ENCODE measurements at regions not wholly inside any gene's neighbourhood (a gene's known extent, or its start where the extent isn't known, plus 50 kb on each side); places are given as distances from the start of the nearest gene placed in this dataset.

DNA sequence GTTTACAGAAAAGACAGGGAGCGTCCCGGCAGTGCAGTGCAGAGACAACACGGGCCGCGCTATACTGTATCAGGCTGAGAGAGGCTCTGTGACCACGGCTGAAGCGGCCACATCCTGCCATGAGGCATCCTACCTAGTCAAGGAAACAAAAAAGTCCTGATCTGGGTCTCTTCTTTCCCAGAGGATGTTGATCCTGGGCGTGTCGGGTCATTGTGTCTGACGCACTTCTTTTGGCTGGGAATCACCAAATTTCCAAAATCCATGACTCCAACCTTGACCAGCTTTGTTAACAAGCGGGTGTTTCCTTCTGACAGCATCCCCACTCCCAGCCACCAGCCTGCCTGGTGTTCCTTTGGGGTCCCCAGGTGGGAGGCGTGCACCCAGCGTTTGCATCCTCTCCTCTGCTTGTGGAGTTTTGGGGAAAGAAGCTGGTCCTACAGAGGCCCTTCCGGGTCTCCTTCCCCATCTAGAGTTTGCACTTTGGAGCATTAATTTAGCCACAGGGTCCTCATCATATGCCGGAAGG lies 91.4 kb upstream of the RAI14 start:
- H3K4me3 Mint-ChIP-seq: no peak overlapping the region
- POLR2A ChIA-PET: no interaction called here

GRCh38 chr5:34570143-34570542 lies 86.0 kb upstream of the RAI14 start:
- POLR2A ChIA-PET: no interaction called here
- peaks cover 0 to 11% (median 5%) of the 10 kb centered on the region in 5 donors for H3K27me3 Mint-ChIP-seq
- DNase-seq (no peak), ATAC-seq (no peak)
- no peak overlapping the region for H3K4me3 Mint-ChIP-seq
- H3K27ac Mint-ChIP-seq: no peak overlapping the region
- H3K9me3 Mint-ChIP-seq: no peaks in the 10 kb centered on the region
- H3K4me1 Mint-ChIP-seq: no peaks in the 10 kb centered on the region
- H3K36me3 Mint-ChIP-seq: no peaks in the 10 kb centered on the region

More for the DNA sequence above, 91.4 kb upstream of the RAI14 start:
- Mint-ChIP-seq H3K27ac (no peak overlapping the region), H3K36me3 (no peaks in the 10 kb centered on the region), H3K4me1 (no peaks in the 10 kb centered on the region), H3K27me3 (peaks cover 0 to 6% (median 0%) of the 10 kb centered on the region in 5 donors), H3K9me3 (no peaks in the 10 kb centered on the region)
- DNase-seq (no peak), ATAC-seq (no peak)

DNA sequence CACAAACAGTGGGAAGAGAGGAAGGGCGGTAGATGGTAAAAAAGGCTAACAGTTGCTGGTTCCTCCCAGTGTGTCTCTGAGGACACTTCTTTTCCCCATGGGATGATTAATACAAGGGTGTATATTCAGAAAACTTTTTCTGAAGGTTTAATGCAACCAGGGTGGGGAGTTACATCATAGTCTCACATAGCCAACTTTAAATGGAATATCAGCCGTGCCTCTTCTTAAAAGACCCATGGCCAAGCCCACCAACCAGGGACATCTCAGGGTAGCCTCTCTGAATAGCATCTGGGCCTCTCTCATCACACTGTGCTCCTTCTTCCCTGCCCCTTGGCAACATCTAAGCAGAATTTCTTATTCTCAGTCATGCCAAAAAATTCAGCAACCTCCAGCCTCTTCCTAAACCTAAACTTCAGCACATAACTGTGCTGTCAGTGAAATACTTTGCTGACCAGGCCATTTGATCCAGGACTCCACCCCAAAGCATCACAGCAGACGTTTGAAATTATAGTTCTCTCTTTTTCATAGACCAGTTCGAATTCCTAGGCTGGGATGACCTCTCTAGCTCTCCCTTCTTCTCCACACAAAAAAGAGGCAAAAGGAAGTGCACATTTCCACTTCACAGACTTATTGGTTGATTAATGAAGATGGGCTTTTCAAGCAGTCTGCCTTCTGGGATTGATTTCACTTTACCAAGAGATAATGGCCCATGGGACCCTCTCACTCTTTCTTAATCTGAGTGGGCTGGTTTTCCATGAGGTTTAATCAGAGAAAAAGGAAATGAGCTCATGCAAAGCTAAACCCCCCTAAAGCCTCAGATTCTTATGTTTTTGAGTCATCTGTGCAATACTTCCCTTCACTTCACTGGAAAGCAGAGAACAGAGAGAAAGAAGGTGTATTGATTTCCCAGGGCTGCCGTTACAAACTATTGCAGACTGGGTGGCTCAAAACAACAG lies 85.1 kb upstream of the RAI14 start:
- DNase-seq (no peak), ATAC-seq (no peak)
- POLR2A ChIA-PET: no interaction called here
- Mint-ChIP-seq H3K36me3 (no peaks in the 10 kb centered on the region), H3K4me3 (no peak overlapping the region), H3K4me1 (no peaks in the 10 kb centered on the region), H3K27me3 (peaks cover 0 to 11% (median 5%) of the 10 kb centered on the region in 5 donors), H3K27ac (peak overlapping the region in 1 of 10 donors; percentile 79), H3K9me3 (no peaks in the 10 kb centered on the region)

- DNase-seq: no peak
- POLR2A ChIA-PET: no interaction called here
- H3K9me3 Mint-ChIP-seq: no peaks in the 10 kb centered on the region
- no peaks in the 10 kb centered on the region for H3K4me1 Mint-ChIP-seq
- H3K36me3 Mint-ChIP-seq: no peaks in the 10 kb centered on the region
- H3K27ac Mint-ChIP-seq: no peak overlapping the region
- ATAC-seq: no peak
- no peak overlapping the region for H3K4me3 Mint-ChIP-seq
- peaks cover 0 to 11% (median 5%) of the 10 kb centered on the region in 5 donors for H3K27me3 Mint-ChIP-seq
These were observed 84.5 kb upstream of the RAI14 start for GRCh38 chr5:34571677-34572041.

DNA sequence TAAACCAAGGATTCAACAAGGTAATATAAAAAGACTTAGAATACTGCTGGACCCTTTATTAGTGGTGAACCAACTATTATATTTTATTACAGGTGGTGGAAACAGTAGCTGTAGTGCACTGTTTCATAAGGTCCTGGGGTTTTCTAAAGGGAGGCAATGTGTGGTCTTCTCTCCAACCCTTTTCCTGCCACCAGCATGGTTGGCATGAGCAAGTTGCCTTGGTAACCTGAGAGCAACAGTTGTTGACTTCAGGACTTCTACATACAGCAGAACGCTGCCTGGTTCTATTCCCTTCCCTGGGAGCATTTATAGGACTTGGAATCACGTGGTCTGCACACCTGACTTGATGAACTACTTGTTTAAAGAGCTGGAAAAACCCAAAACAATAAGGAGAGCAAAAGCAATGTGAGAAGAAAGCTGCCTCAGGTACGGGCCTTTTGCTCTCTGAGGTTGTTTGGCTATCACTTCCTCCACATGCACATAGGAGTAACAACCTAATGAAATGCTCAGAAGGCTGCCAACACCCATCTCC lies 81.1 kb upstream of the RAI14 start:
- Mint-ChIP-seq H3K27me3 (peaks cover 0 to 11% (median 6%) of the 10 kb centered on the region in 5 donors), H3K9me3 (peaks cover 0 to 10% (median 0%) of the 10 kb centered on the region in 9 donors), H3K4me1 (no peaks in the 10 kb centered on the region), H3K4me3 (no peak overlapping the region), H3K36me3 (no peaks in the 10 kb centered on the region), H3K27ac (no peak overlapping the region)
- DNase-seq (no peak), ATAC-seq (no peak)
- POLR2A ChIA-PET: no interaction called here

DNA sequence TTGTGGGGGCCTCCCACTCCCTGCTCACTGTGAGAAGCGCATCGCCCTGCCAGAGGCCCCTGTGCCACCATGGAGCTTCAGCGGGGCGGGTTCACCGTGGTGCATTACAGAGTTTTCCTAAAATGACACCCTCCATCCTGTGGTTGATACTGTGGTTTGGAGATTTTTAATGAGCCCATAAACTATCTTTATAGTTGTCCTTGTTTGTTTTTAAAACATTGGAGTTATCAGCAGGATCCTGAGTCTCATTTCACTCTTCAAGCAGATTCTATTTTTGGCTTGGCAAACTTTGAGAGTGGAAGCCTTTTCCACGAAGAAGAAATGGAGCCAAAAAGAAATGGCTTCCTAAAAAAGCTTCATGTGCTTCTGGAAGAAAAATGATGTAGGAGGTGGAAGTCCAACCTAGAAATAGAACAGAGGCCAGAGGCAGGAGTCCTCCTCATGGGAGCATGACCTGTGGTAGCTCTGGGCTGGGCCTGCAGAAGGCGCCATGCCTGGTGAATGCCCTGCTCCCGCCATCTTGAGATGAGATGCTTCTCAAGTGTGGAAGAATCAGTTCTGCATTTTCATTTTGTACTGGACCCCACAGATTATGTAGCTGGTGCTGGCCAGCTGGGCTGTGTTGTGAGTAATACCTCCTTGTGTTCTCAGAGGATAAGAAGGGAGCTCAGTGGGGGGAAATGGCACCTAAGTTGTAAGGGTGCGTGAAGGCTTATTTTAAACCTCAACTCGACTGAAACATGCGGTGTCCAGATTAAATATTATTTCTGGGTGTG lies 79.0 kb upstream of the RAI14 start:
- no peak for ATAC-seq
- H3K4me1 Mint-ChIP-seq: no peaks in the 10 kb centered on the region
- POLR2A ChIA-PET: no interaction called here

DNA sequence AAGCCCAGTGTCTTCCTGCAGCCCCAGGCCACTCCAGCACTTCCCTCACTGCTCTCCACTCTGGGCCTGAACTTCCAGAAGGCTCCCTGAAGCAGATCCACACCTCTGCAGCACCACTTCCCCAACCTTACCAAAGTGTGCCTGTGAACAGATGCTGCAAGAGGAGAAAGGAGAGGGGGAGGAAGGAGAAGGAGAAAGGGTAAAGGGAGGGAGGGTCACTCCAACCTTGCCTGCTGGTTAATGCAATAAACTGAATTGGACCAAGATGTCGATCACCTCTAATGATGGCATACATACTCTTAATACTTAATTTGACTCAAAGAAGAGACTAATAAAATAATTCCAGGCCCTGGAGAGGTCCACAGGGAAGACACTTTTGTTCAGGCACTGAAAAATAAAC lies 77.2 kb upstream of the RAI14 start:
- no peaks in the 10 kb centered on the region for H3K36me3 Mint-ChIP-seq
- H3K4me3 Mint-ChIP-seq: no peak overlapping the region
- H3K27ac Mint-ChIP-seq: no peak overlapping the region
- ATAC-seq (no peak), DNase-seq (no peak)
- H3K27me3 Mint-ChIP-seq: peaks cover 4 to 24% (median 19%) of the 10 kb centered on the region in 5 donors
- H3K4me1 Mint-ChIP-seq: no peaks in the 10 kb centered on the region
- POLR2A ChIA-PET: no interaction called here
- H3K9me3 Mint-ChIP-seq: peaks cover 0 to 10% (median 0%) of the 10 kb centered on the region in 9 donors

More for the DNA sequence above, 79.0 kb upstream of the RAI14 start:
- Mint-ChIP-seq H3K27ac (no peak overlapping the region), H3K27me3 (peaks cover 3 to 19% (median 10%) of the 10 kb centered on the region in 5 donors), H3K36me3 (no peaks in the 10 kb centered on the region), H3K9me3 (peaks cover 0 to 10% (median 0%) of the 10 kb centered on the region in 9 donors), H3K4me3 (no peak overlapping the region)
- DNase-seq: no peak

DNA sequence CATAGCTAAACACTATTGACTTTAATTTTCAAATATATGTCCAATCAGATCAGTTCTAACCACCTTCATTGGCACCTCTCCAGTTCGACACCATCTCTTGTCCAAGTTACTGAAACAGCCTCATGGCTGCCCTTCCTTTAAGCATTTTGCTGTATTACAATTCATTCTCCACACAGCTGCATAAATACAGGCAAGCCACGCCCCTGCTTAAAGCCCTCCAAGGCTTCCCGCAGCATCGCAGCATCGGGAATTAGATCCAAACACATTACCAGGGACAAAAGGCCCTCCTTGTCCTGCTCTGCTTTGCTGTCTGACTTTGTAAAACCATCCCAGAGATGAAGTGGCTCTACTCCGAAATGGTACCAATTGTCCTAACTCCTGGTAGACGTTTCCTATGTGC lies 75.1 kb upstream of the RAI14 start:
- Mint-ChIP-seq H3K4me1 (no peaks in the 10 kb centered on the region), H3K9me3 (peaks cover 0 to 10% (median 0%) of the 10 kb centered on the region in 9 donors), H3K27me3 (peaks cover 7 to 43% (median 29%) of the 10 kb centered on the region in 5 donors), H3K4me3 (no peak overlapping the region), H3K36me3 (no peaks in the 10 kb centered on the region), H3K27ac (no peak overlapping the region)
- POLR2A ChIA-PET: no interaction called here
- DNase-seq: no peak
- ATAC-seq: no peak

DNA sequence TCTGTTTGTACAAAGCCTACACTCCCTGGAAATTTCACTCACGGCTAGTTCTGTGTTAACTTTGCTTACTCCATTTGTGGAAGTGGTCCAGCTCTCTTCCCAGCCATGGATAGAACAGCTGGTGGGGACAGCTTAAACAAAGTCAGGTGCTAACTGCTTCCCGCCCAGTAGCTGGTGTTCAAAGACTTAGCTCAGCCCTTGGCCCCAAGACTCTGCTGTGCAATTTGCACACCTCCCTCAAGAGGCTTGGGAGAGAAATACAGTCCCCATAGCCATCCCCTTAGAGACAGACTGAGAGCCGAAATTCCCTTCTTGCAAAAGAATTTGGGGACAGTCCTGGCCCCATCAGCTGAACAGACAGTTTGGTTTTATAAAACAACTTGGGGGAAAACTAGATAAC lies 73.8 kb upstream of the RAI14 start:
- DNase-seq: no peak
- Mint-ChIP-seq H3K4me3 (no peak overlapping the region), H3K4me1 (no peaks in the 10 kb centered on the region), H3K27me3 (peaks cover 10 to 45% (median 32%) of the 10 kb centered on the region in 5 donors), H3K27ac (no peak overlapping the region), H3K36me3 (no peaks in the 10 kb centered on the region), H3K9me3 (peaks cover 0 to 10% (median 0%) of the 10 kb centered on the region in 9 donors)
- POLR2A ChIA-PET: no interaction called here
- no peak for ATAC-seq

DNA sequence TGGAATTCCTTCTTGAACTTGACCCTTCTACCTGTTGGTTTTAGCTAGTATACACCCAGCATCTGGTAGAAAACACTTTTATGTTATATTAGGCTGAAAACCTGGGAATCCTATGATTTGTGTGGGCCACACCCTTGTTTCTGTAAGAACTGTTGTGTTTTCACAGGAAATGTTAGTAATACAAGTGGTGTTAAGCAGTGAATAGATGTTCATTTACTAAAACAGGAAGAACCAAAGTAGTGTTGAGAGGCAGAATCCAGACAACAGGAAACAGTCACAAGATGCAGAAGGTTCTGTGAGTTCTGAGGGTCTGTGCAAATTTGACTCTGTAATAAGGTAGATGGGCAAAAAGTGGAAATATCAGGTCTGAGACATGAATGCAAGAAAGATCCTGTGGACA lies 73.0 kb upstream of the RAI14 start:
- ATAC-seq: no peak

DNA sequence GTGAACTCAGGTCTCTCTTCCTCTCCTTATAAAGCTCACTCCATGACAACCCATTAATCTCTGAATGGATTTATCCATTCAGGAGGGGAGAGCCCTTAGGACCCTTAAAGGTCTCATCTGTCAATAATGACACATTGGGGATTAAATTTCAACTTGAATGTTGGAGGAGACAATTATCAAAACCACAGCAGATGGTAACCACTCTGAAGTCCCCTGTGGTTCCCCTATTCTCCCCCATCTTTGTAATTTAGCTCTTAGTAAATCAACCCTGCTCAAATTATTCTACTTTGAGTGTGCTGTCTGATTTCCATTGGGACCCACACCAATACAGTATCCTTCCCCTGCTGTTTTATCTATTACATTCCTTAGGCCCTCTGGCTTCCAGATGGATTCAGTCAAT lies 72.0 kb upstream of the RAI14 start:
- Mint-ChIP-seq H3K27ac (no peak overlapping the region), H3K36me3 (no peaks in the 10 kb centered on the region), H3K4me1 (no peaks in the 10 kb centered on the region), H3K27me3 (peaks cover 13 to 46% (median 32%) of the 10 kb centered on the region in 5 donors), H3K9me3 (peaks cover 0 to 3% (median 0%) of the 10 kb centered on the region in 9 donors), H3K4me3 (no peak overlapping the region)
- no peak for ATAC-seq
- DNase-seq: no peak
- POLR2A ChIA-PET: no interaction called here

More for the DNA sequence above, 73.0 kb upstream of the RAI14 start:
- no peak overlapping the region for H3K27ac Mint-ChIP-seq
- no peaks in the 10 kb centered on the region for H3K36me3 Mint-ChIP-seq
- no peaks in the 10 kb centered on the region for H3K4me1 Mint-ChIP-seq
- no peak overlapping the region for H3K4me3 Mint-ChIP-seq
- POLR2A ChIA-PET: no interaction called here
- no peak for DNase-seq
- peaks cover 0 to 10% (median 0%) of the 10 kb centered on the region in 9 donors for H3K9me3 Mint-ChIP-seq
- peaks cover 14 to 45% (median 32%) of the 10 kb centered on the region in 5 donors for H3K27me3 Mint-ChIP-seq

- Mint-ChIP-seq H3K9me3 (no peaks in the 10 kb centered on the region), H3K27ac (no peak overlapping the region), H3K4me3 (no peak overlapping the region), H3K4me1 (no peaks in the 10 kb centered on the region), H3K27me3 (peaks cover 13 to 46% (median 29%) of the 10 kb centered on the region in 5 donors), H3K36me3 (no peaks in the 10 kb centered on the region)
- DNase-seq (no peak), ATAC-seq (no peak)
- POLR2A ChIA-PET: no interaction called here
These were observed 70.5 kb upstream of the RAI14 start for GRCh38 chr5:34585601-34586104.
